ENCODE measurements at regions not wholly inside any gene's neighbourhood (a gene's known extent, or its start where the extent isn't known, plus 50 kb on each side); places are given as distances from the start of the nearest gene placed in this dataset.

DNA sequence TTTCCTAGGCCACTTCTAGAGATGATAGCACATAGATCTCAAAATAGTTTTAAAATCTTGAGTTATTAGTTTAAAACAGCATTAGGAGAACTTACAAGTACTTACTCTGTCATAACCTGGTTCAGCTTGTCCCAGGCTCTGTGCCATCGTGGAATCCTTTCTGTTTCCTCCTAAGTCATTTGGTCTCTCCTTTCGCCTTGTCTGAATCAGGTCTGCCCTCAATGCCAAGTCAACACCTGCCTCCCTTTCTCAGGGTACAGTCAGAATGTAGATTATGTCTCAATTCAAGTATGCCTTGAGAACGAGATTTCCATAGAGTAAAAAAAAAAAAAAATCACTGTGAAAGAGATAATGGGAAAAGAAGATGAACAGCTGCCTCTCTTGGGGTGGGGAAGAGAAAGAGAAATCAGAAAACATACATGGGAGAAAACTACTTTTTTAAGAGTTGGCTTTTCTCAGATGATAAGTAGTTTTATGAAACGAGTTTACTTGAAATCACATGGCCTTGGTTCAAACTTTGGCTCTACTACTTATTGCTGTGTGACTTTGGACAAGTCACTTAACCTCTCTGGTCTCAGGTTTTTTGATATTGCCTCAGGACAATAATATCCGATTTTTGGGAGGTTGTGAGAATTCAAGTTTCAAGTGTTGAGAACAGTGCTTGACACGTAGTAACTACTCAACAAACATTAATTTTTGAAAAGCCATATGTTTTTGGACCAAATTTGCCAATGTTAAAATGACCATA, 219.8 kb downstream of the SQOR start:
- H3K4me3 ChIP-seq (ENCODE audit: low read depth, low read length), result no peak overlapping the region
- DNase-seq (ENCODE audit: low read depth), result no peak
- no peak for TF ChIP-seq MYC (IDR thresholded peaks at IDR 0.05; ENCODE audit: low read depth, low read length)
- TF ChIP-seq, protein P1, sequence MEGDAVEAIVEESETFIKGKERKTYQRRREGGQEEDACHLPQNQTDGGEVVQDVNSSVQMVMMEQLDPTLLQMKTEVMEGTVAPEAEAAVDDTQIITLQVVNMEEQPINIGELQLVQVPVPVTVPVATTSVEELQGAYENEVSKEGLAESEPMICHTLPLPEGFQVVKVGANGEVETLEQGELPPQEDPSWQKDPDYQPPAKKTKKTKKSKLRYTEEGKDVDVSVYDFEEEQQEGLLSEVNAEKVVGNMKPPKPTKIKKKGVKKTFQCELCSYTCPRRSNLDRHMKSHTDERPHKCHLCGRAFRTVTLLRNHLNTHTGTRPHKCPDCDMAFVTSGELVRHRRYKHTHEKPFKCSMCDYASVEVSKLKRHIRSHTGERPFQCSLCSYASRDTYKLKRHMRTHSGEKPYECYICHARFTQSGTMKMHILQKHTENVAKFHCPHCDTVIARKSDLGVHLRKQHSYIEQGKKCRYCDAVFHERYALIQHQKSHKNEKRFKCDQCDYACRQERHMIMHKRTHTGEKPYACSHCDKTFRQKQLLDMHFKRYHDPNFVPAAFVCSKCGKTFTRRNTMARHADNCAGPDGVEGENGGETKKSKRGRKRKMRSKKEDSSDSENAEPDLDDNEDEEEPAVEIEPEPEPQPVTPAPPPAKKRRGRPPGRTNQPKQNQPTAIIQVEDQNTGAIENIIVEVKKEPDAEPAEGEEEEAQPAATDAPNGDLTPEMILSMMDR (IDR thresholded peaks at IDR 0.05; ENCODE audit: low read depth, low read length), result no peak
- TF ChIP-seq, protein P2, sequence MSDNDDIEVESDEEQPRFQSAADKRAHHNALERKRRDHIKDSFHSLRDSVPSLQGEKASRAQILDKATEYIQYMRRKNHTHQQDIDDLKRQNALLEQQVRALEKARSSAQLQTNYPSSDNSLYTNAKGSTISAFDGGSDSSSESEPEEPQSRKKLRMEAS (IDR thresholded peaks at IDR 0.05; ENCODE audit: low read depth, low read length), result no peak
- TF ChIP-seq POLR2A (IDR thresholded peaks at IDR 0.05; ENCODE audit: extremely low read depth, insufficient read length), result no peak

DNA sequence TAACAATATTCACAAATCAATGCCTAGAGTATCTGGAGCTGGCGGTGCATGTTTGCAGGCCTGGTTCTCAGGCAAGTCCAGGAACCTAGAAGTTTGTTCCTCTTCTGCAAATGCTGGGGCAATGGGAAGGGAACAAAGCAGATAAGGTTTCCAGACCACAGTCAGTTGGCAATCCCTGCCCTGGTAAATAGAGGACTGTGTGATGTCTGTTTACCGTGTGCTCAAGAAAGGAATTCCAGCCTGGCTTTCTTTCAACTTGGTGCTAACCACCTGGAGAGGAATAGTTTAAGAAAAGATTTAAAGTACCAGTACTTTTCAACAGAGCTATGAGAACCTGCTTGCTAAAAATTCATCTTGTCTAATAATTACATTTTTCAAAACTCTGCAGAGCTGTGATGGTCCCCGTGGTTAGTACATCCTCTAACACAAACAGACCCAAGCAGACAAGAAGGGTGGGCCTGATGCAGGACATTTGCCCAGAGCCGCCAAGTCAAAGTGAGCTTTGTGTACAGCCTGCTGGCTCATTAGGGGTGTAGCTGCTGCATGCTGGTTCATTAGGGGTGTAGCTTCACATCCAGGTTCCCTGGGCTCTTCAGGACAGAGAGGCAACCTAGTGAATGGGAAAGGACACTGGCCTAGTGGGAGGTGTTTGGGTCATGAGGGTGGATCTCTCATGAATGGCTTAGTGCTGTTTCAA, 220.5 kb downstream of the SQOR start:
- no peak for DNase-seq (ENCODE audit: low read depth)
- TF ChIP-seq MYC (IDR thresholded peaks at IDR 0.05; ENCODE audit: low read depth, low read length) (no peak), POLR2A (IDR thresholded peaks at IDR 0.05; ENCODE audit: extremely low read depth, insufficient read length) (no peak)
- TF ChIP-seq, protein P1 (IDR thresholded peaks at IDR 0.05; ENCODE audit: low read depth, low read length), result no peak
- TF ChIP-seq, protein P2 (IDR thresholded peaks at IDR 0.05; ENCODE audit: low read depth, low read length), result no peak

DNA sequence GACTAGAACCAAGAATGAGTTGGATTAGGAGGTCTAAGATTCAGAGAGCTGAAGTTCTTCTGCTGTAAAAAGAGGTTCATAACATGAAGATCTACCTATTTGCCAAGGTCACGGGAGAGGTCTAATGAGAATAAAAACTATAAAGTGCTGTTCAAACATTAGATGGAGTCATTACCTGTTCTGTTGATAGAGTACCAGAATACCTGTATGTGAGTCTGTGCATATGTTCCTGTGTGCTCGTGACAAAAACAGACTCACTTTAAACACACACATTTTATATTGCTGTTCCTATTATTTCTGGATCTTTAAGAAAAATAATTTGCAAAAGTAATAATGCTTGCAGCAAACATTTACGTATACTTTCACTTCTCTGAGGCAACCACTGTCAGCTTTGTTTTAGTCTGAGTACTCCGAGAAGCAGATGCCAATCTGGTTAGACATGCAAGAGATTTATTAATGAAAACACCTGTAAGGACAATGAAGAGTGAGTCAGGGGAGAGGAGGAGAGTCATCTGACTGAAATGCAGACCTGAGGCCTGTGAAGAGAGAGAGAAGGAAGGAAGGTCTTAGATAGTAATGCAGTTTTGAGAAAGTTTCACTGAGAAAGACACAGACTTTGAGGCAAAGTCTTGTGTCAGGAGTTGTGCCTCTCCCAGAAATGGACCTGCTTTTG, 221.2 kb downstream of the SQOR start:
- H3K4me3 ChIP-seq (ENCODE audit: low read depth, low read length), result no peak overlapping the region
- DNase-seq (ENCODE audit: low read depth), result no peak
- no peak for TF ChIP-seq MYC (IDR thresholded peaks at IDR 0.05; ENCODE audit: low read depth, low read length)
- TF ChIP-seq, protein P1 (IDR thresholded peaks at IDR 0.05; ENCODE audit: low read depth, low read length), result no peak
- TF ChIP-seq, protein P2 (IDR thresholded peaks at IDR 0.05; ENCODE audit: low read depth, low read length), result no peak
- no peak for TF ChIP-seq POLR2A (IDR thresholded peaks at IDR 0.05; ENCODE audit: extremely low read depth, insufficient read length)

More for the DNA sequence above, 220.5 kb downstream of the SQOR start:
- no peak overlapping the region for H3K4me3 ChIP-seq (ENCODE audit: low read depth, low read length)

DNA sequence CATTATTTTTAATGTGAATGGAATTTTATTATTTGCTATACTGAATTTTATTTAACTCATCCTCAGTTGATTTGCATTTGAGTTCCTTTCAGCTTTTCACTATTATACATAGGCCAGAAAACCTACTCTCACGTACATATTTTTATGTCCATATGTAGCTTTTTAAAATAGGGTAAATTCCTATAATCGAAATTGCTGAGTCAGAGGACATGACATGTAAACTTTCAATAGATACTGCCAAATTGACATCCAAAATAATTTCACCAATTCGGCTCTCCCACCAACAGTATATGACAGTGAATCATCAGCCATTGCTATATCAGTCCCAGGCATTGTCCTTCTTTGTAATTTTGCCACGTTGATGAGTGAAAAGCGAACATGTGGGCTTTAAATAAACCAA, 222.5 kb downstream of the SQOR start:
- no peak overlapping the region for H3K4me3 ChIP-seq (ENCODE audit: low read depth, low read length)
- DNase-seq (ENCODE audit: low read depth), result no peak
- TF ChIP-seq POLR2A (IDR thresholded peaks at IDR 0.05; ENCODE audit: extremely low read depth, insufficient read length), result no peak
- no peak for TF ChIP-seq MYC (IDR thresholded peaks at IDR 0.05; ENCODE audit: low read depth, low read length)
- TF ChIP-seq, protein P2 (IDR thresholded peaks at IDR 0.05; ENCODE audit: low read depth, low read length), result no peak
- TF ChIP-seq, protein P1 (IDR thresholded peaks at IDR 0.05; ENCODE audit: low read depth, low read length), result no peak

DNA sequence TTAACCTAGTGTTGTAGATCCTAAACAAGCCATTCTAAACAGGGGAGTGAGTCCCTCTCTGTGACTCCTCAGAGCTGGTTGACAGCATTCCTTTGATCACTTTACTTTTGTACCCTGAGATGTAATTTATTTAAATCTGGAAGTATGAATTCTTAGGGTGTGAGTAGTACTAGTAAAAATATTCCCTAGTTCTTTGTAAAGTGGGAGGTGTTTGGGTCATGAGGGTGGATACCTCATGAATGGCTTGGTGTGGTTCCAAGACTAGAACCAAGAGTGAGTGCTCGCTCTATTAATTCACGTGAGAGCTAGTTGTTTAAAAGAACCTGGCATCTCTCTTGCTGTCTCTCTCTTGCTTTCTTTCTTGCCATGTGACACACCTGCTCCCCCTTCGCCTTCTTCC, 223.7 kb downstream of the SQOR start:
- H3K4me3 ChIP-seq (ENCODE audit: low read depth, low read length), result no peak overlapping the region
- no peak for DNase-seq (ENCODE audit: low read depth)
- TF ChIP-seq, protein P1 (IDR thresholded peaks at IDR 0.05; ENCODE audit: low read depth, low read length), result no peak
- TF ChIP-seq POLR2A (IDR thresholded peaks at IDR 0.05; ENCODE audit: extremely low read depth, insufficient read length), result no peak
- TF ChIP-seq MYC (IDR thresholded peaks at IDR 0.05; ENCODE audit: low read depth, low read length), result no peak
- TF ChIP-seq, protein P2 (IDR thresholded peaks at IDR 0.05; ENCODE audit: low read depth, low read length), result no peak
